Right lobe of liver (tissue), 4 donors: ENCODE measurements at regions not wholly inside any gene's neighbourhood (a gene's known extent, or its start where the extent isn't known, plus 50 kb on each side); places are given as distances from the start of the nearest gene placed in this dataset.

Experiments
- POLR2A ChIP-seq: fragments of 450-650 bp; IDR thresholded peaks from one replicate; pipeline ENCODE4 v1.6.1; 2017; ENCODE audit warnings: antibody characterized with exemption, mild to moderate bottlenecking
- TF ChIP-seq, protein P1 (sequence below), 4 donors: fragments of 200-600 bp in 3 of 4; fragments of 450-650 bp in 1 of 4; IDR thresholded peaks; one replicate each; pipeline versions ENCODE4 v1.5.1 to v1.8.0; 2016 to 2022; ENCODE audit warnings: antibody characterized with exemption in 4 of 4, mild to moderate bottlenecking in 2 of 4
- donor health status: DM: no; HTN: no; CAD: no.
- donor health status: DM: no; HTN: no; CAD: no.
- donor health status: DM: no; HTN: yes; CAD: no.

DNA sequence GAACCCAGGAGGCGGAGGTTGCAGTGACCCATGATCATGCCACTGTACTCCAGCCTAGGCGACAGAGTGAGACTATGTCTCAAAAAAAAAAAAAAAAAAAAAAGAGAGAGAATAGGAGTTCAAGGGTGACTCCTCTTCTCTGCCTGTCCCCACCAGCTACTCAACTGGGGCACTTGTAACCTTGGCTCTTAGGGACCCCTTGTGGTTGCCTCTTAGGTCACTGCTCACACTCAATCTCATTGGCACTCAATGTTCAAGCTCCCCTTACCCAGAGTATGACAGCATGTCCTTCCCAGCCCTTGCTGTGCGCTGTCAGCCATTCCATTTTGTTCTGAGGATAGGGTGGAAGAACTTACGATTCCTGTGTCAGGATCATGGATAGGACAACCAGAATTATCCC lies 82.4 kb upstream of the BEND4 start:
- no peak for TF ChIP-seq POLR2A
- TF ChIP-seq, protein P1, sequence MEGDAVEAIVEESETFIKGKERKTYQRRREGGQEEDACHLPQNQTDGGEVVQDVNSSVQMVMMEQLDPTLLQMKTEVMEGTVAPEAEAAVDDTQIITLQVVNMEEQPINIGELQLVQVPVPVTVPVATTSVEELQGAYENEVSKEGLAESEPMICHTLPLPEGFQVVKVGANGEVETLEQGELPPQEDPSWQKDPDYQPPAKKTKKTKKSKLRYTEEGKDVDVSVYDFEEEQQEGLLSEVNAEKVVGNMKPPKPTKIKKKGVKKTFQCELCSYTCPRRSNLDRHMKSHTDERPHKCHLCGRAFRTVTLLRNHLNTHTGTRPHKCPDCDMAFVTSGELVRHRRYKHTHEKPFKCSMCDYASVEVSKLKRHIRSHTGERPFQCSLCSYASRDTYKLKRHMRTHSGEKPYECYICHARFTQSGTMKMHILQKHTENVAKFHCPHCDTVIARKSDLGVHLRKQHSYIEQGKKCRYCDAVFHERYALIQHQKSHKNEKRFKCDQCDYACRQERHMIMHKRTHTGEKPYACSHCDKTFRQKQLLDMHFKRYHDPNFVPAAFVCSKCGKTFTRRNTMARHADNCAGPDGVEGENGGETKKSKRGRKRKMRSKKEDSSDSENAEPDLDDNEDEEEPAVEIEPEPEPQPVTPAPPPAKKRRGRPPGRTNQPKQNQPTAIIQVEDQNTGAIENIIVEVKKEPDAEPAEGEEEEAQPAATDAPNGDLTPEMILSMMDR (IDR thresholded peaks at IDR 0.05) = no peak
